ENCODE measurements at regions not wholly inside any gene's neighbourhood (a gene's known extent, or its start where the extent isn't known, plus 50 kb on each side); places are given as distances from the start of the nearest gene placed in this dataset.

DNA sequence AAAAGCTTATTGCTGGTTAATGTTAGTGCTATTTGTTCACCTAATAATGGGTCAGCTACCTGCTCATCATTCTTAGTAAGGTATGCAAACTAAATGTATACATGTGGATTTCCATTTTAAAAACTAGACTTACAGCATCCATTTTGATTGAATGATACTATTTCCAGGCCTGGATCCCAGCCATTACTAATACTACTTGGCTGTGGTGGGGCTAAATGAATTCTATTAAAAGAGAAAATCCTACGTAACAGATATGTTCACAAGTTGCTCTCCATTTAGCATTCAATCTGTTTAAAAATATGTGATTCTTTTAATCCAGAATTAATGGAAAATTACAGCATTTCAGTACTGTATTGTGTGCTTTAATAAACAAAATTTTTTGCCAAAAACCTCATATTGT, 169.4 kb upstream of the MIR17HG start:
- TF ChIP-seq, protein P1, sequence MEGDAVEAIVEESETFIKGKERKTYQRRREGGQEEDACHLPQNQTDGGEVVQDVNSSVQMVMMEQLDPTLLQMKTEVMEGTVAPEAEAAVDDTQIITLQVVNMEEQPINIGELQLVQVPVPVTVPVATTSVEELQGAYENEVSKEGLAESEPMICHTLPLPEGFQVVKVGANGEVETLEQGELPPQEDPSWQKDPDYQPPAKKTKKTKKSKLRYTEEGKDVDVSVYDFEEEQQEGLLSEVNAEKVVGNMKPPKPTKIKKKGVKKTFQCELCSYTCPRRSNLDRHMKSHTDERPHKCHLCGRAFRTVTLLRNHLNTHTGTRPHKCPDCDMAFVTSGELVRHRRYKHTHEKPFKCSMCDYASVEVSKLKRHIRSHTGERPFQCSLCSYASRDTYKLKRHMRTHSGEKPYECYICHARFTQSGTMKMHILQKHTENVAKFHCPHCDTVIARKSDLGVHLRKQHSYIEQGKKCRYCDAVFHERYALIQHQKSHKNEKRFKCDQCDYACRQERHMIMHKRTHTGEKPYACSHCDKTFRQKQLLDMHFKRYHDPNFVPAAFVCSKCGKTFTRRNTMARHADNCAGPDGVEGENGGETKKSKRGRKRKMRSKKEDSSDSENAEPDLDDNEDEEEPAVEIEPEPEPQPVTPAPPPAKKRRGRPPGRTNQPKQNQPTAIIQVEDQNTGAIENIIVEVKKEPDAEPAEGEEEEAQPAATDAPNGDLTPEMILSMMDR (IDR thresholded peaks at IDR 0.05; ENCODE audit: low read depth, low read length, missing input control): no peak
- TF ChIP-seq, protein P2, sequence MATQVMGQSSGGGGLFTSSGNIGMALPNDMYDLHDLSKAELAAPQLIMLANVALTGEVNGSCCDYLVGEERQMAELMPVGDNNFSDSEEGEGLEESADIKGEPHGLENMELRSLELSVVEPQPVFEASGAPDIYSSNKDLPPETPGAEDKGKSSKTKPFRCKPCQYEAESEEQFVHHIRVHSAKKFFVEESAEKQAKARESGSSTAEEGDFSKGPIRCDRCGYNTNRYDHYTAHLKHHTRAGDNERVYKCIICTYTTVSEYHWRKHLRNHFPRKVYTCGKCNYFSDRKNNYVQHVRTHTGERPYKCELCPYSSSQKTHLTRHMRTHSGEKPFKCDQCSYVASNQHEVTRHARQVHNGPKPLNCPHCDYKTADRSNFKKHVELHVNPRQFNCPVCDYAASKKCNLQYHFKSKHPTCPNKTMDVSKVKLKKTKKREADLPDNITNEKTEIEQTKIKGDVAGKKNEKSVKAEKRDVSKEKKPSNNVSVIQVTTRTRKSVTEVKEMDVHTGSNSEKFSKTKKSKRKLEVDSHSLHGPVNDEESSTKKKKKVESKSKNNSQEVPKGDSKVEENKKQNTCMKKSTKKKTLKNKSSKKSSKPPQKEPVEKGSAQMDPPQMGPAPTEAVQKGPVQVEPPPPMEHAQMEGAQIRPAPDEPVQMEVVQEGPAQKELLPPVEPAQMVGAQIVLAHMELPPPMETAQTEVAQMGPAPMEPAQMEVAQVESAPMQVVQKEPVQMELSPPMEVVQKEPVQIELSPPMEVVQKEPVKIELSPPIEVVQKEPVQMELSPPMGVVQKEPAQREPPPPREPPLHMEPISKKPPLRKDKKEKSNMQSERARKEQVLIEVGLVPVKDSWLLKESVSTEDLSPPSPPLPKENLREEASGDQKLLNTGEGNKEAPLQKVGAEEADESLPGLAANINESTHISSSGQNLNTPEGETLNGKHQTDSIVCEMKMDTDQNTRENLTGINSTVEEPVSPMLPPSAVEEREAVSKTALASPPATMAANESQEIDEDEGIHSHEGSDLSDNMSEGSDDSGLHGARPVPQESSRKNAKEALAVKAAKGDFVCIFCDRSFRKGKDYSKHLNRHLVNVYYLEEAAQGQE (IDR thresholded peaks at IDR 0.05): no peak
- TF ChIP-seq JUND (IDR thresholded peaks at IDR 0.05): no peak

Measured in liver (tissue), 3 donors.